RWPE1 (cell line): ENCODE measurements at regions not wholly inside any gene's neighbourhood (a gene's known extent, or its start where the extent isn't known, plus 50 kb on each side); places are given as distances from the start of the nearest gene placed in this dataset.

Source experiments
- CTCF ChIA-PET: fragments of 350-600 bp; sonication (Branson Sonifier 250); formaldehyde crosslinking; extraction: SDS; loops from one replicate; lab custom pipeline; 2021; lab: Yijun Ruan, JAX
- POLR2A ChIA-PET: fragments of 400-600 bp; formaldehyde crosslinking; extraction: SDS; loops from one replicate; lab custom pipeline; 2020; ENCODE audit warnings: antibody characterized with exemption; ENCODE audit not compliant: low non-redundant PET; lab: Yijun Ruan, JAX
- DNase-seq: peaks from one replicate; pipeline ENCODE4 v3.0.0; 2012; ENCODE audit warnings: low spot score
- H3K27ac ChIP-seq: fragments of 450-650 bp; 2 replicates; pipeline ENCODE4 v1.5.1; 2017
- CTCF ChIP-seq: fragments of 450-650 bp; conservative IDR thresholded peaks from 2 replicates; pipeline ENCODE4 v1.5.1; 2017; ENCODE audit warnings: low read depth, mild to moderate bottlenecking

GRCh38 chr2:116687371-116687770, 1127.1 kb upstream of the DDX18 start:
- H3K27ac ChIP-seq, result no peak overlapping the region
- ChIA-PET CTCF (no interaction called here), POLR2A (no interaction called here)
- no peak for DNase-seq
- no peak for TF ChIP-seq CTCF

- DNase-seq, result no peak
- TF ChIP-seq CTCF, result no peak
- ChIA-PET CTCF (no interaction called here), POLR2A (no interaction called here)
- no peak overlapping the region for H3K27ac ChIP-seq
Measured at GRCh38 chr2:116692988-116693387, 1121.5 kb upstream of the DDX18 start.

GRCh38 chr2:116696223-116696622, 1118.3 kb upstream of the DDX18 start:
- DNase-seq, result no peak
- H3K27ac ChIP-seq, result no peak overlapping the region
- CTCF ChIA-PET, result interaction anchor here (0.7 kb wide), 1 partner anchor 336 kb away, joined by 3 read pairs; no protein-coding TSS in a partner anchor
- TF ChIP-seq CTCF, result no peak
- POLR2A ChIA-PET, result no interaction called here

- POLR2A ChIA-PET, result interaction anchor here (0.6 kb wide), 1 partner anchor 21 kb away, joined by 4 read pairs; no protein-coding TSS in a partner anchor
- CTCF ChIA-PET, result no interaction called here
- no peak for DNase-seq
- no peak overlapping the region for H3K27ac ChIP-seq
- TF ChIP-seq CTCF, result no peak
Measured at GRCh38 chr2:116696903-116697302, 1117.6 kb upstream of the DDX18 start.

GRCh38 chr2:116706396-116706795, 1108.1 kb upstream of the DDX18 start:
- POLR2A ChIA-PET, result no interaction called here
- DNase-seq, result no peak
- CTCF ChIA-PET, result interaction anchor here (0.7 kb wide), 1 partner anchor 15 kb away, joined by 4 read pairs; no protein-coding TSS in a partner anchor
- TF ChIP-seq CTCF, result no peak
- no peak overlapping the region for H3K27ac ChIP-seq

GRCh38 chr2:116716038-116716437, 1098.5 kb upstream of the DDX18 start:
- H3K27ac ChIP-seq, result no peak overlapping the region
- CTCF ChIA-PET, result no interaction called here
- POLR2A ChIA-PET, result no interaction called here
- no peak for TF ChIP-seq CTCF
- no peak for DNase-seq

GRCh38 chr2:116716444-116716843, 1098.0 kb upstream of the DDX18 start:
- no peak overlapping the region for H3K27ac ChIP-seq
- no peak for TF ChIP-seq CTCF
- CTCF ChIA-PET, result no interaction called here
- DNase-seq, result peak; percentile 36
- POLR2A ChIA-PET, result no interaction called here
